ENCODE measurements at regions not wholly inside any gene's neighbourhood (a gene's known extent, or its start where the extent isn't known, plus 50 kb on each side); places are given as distances from the start of the nearest gene placed in this dataset.

DNA sequence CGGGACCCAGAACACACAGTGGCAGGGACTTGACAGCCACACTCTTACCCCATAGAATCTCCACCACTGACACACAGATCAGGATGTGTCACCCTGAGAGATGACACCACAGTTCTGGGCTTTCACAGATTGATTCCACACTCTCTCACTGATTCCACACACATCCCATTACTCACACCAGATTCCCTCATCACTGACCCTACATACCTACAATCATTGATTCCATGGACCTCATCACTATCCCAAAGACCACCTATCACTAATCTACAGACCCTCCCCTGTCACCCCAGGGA is 57.6 kb upstream of the ZNF527 start (continued):
- TF ChIP-seq KDM1A (IDR thresholded peaks at IDR 0.05; ENCODE audit: borderline replicate concordance, low read length) (no peak), KDM4A (IDR thresholded peaks at IDR 0.05; ENCODE audit: low read depth, low read length, severe bottlenecking) (no peak), SRF (IDR thresholded peaks at IDR 0.05; ENCODE audit: low read depth, low read length) (no peak), PHF8 (conservative IDR thresholded peaks at IDR 0.05; ENCODE audit: low read depth, low read length) (no peak), RBBP5 (IDR thresholded peaks at IDR 0.05; ENCODE audit: borderline replicate concordance, low read depth, low read length) (no peak)
